ENCODE measurements at regions not wholly inside any gene's neighbourhood (a gene's known extent, or its start where the extent isn't known, plus 50 kb on each side); places are given as distances from the start of the nearest gene placed in this dataset.

- TF ChIP-seq CTCF (IDR thresholded peaks at IDR 0.05; ENCODE audit: low read depth, low read length, missing input control) = no peak
- no peak for TF ChIP-seq TAF1 (conservative IDR thresholded peaks at IDR 0.05)
- no peak for TF ChIP-seq SP1 (IDR thresholded peaks at IDR 0.05)
- no peak for TF ChIP-seq EGR1 (IDR thresholded peaks at IDR 0.05; ENCODE audit: low read depth in 2 of 2)
- TF ChIP-seq MAX (IDR thresholded peaks at IDR 0.05) = no peak
- TF ChIP-seq JUND (IDR thresholded peaks at IDR 0.05) = no peak
- TF ChIP-seq RAD21 (IDR thresholded peaks at IDR 0.05) = no peak
- TF ChIP-seq GABPA (IDR thresholded peaks at IDR 0.05 in 1 of 2, conservative IDR thresholded peaks at IDR 0.05 in 1 of 2) = no peak
Measured at GRCh38 chr13:34637636-34638035, 304.4 kb upstream of the NBEA start.

Data from liver (tissue), 3 donors.